Nephron (organoid): ENCODE measurements at regions not wholly inside any gene's neighbourhood (a gene's known extent, or its start where the extent isn't known, plus 50 kb on each side); places are given as distances from the start of the nearest gene placed in this dataset.

Experiments used
- H3K27ac Mint-ChIP-seq, 3 experiments: 2 replicates each; pipeline ENCODE4 v1.8.0; 2020; ENCODE audit warnings: mixed read lengths in 3 of 3, mild to moderate bottlenecking in 2 of 3, moderate library complexity in 1 of 3
- H3K27me3 Mint-ChIP-seq: 2 replicates; pipeline ENCODE4 v1.8.0; 2021; ENCODE audit warnings: low read depth, mild to moderate bottlenecking, moderate library complexity, mixed read lengths
- H3K36me3 Mint-ChIP-seq: 2 replicates; pipeline ENCODE4 v1.8.0; 2020; ENCODE audit warnings: low read depth, mixed read lengths
- H3K4me1 Mint-ChIP-seq: 2 replicates; pipeline ENCODE4 v1.8.0; 2020; ENCODE audit warnings: mixed read lengths
- H3K4me3 Mint-ChIP-seq, 3 experiments: 2 replicates each; pipeline ENCODE4 v1.8.0; 2020; ENCODE audit warnings: mild to moderate bottlenecking in 3 of 3, mixed read lengths in 3 of 3, moderate library complexity in 2 of 3
- H3K9me3 Mint-ChIP-seq: 2 replicates; pipeline ENCODE4 v1.8.0; 2020; ENCODE audit warnings: mixed read lengths
- TF ChIP-seq, protein P1 (sequence below), 3 experiments: fragments of 200-600 bp; sonication (generic); IDR thresholded peaks; one replicate each; pipeline ENCODE4 v1.5.0; 2021; ENCODE audit warnings: antibody characterized with exemption in 3 of 3; ENCODE audit not compliant: unreplicated experiment in 3 of 3

DNA sequence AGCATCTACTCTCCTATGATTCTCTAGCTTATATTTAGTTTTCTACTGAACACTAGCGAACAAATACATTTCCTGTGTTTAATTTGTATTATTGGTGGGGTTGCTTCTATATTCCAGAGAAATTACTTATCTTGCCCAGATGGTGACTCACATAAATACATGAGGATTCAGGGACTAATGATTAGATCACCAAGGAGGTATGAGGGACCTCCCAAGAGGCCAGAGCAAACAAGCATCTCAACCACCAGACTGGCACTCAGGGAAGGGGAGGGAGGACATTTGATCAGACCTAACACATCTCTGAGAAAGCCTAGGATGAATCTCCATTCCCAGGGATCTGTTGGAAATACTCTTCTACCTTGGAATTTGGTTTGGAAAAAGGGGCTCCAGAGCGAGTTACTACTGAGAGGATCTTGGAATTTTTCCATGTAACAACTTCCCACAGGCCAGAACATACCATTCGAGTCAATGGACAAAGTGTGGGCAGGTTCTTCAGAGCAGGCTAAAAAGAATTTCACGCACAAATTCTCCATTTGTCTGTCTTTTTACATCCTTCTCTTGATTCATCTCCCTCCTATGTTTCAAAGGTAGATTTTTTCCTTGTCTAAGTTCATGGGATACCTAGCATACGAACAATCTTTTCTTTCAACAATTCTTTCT is 262.6 kb upstream of the MYOCD start:
- Mint-ChIP-seq H3K36me3 (no peaks in the 10 kb centered on the region), H3K27me3 (no peaks in the 10 kb centered on the region), H3K4me1 (peaks cover 22% of the 10 kb centered on the region), H3K27ac (no peak overlapping the region), H3K4me3 (no peak overlapping the region), H3K9me3 (no peaks in the 10 kb centered on the region)
- TF ChIP-seq, protein P1, sequence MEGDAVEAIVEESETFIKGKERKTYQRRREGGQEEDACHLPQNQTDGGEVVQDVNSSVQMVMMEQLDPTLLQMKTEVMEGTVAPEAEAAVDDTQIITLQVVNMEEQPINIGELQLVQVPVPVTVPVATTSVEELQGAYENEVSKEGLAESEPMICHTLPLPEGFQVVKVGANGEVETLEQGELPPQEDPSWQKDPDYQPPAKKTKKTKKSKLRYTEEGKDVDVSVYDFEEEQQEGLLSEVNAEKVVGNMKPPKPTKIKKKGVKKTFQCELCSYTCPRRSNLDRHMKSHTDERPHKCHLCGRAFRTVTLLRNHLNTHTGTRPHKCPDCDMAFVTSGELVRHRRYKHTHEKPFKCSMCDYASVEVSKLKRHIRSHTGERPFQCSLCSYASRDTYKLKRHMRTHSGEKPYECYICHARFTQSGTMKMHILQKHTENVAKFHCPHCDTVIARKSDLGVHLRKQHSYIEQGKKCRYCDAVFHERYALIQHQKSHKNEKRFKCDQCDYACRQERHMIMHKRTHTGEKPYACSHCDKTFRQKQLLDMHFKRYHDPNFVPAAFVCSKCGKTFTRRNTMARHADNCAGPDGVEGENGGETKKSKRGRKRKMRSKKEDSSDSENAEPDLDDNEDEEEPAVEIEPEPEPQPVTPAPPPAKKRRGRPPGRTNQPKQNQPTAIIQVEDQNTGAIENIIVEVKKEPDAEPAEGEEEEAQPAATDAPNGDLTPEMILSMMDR (IDR thresholded peaks at IDR 0.05; ENCODE audit: unreplicated experiment in 3 of 3): no peak

DNA sequence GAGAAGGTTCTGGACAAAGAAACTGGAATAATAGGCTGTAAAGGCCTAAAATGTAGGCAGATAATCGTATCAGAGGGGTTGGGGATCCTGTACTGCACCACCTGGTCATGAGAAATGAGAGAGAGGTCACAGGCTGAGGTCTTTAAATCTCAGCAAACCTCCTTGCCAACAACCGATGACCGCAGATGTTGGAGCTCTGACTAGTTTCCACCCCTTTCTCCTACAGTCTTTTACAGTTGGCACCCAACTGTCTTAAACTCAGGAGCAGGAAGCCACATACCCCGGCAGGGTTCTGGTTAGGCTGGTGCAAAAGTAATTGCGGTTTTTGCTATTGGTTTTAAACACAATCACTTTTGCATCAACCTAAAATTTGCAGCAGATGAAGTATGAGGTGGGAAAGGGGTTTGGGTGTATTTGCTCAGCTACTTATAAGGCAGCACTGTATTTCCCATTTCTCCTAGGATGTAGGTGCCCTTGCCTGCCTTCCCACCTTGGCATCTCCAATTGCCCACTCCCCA is 261.8 kb upstream of the MYOCD start:
- H3K27me3 Mint-ChIP-seq: no peaks in the 10 kb centered on the region
- H3K4me1 Mint-ChIP-seq: peaks cover 14% of the 10 kb centered on the region
- H3K9me3 Mint-ChIP-seq: no peaks in the 10 kb centered on the region
- H3K36me3 Mint-ChIP-seq: no peaks in the 10 kb centered on the region
- TF ChIP-seq, protein P1 (IDR thresholded peaks at IDR 0.05; ENCODE audit: unreplicated experiment in 3 of 3): no peak
- H3K27ac Mint-ChIP-seq: no peak overlapping the region
- H3K4me3 Mint-ChIP-seq: no peak overlapping the region

DNA sequence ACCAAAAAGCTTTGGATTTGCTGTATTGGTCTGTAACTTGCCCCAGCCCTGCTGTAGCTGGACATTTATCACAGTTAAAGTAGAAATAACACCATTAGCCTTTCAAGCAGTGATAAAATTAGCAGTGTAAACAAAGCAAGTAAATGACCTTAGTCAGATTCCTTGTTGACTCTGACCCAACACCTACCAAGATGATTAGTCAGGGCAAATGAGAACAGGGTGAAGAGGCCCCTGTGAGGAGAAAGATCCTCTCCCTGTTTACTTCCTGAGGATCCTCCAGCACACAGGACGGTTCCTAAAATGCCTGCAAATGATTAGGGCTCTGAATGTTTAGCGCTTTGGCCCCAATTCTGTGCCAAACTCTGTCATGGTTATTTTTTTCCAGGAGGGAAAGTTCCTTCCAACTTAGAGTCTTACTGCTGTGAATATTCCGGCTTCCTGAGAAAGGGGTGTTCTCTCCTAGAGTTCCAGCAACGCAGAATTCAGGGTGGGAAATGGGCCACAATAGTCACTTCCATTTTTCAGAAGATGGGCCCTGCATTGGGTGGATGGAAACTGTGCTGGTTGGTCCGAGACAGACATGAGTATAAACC is 259.0 kb upstream of the MYOCD start:
- TF ChIP-seq, protein P1 (IDR thresholded peaks at IDR 0.05; ENCODE audit: unreplicated experiment in 3 of 3): no peak
- H3K36me3 Mint-ChIP-seq: no peaks in the 10 kb centered on the region

DNA sequence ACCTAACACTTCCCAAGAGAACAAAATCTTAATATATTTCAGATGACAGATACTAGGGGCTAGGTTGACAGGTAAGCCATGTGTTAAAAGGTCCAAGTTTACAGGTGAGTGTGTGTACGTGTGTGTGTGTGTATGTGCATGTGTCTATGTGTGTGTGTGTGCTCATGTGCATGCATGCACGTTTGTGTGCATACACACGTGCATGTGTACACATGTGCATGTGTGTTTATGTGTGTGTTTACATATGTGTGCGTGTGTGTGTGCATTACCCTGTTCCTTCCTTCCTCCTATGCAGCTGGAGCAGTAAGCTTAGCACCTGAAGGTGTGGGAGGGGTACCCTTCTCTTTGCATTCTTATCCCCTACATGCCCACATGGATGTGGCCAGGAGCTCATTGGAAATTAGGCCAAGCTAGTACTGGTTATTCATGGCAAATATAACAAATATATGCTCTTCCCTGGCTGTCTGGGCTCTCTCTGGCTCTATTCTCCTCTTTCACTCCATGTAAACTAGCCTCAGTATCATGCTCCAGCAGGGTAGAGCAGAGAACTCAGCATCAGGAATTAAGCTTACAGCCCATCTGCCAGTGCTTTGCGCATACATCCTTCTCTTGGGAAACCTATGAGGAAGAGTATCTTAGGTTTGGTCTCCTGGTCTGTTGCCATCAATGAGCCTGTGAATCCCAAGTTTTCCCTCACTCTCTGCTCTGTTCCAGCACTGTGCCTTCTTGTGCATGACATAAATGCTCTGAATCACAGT is 258.0 kb upstream of the MYOCD start:
- Mint-ChIP-seq H3K9me3 (no peaks in the 10 kb centered on the region), H3K36me3 (no peaks in the 10 kb centered on the region), H3K4me1 (peaks cover 11% of the 10 kb centered on the region), H3K27ac (peak overlapping the region in 1 of 3 experiments; percentile 36), H3K4me3 (no peak overlapping the region), H3K27me3 (no peaks in the 10 kb centered on the region)
- TF ChIP-seq, protein P1 (IDR thresholded peaks at IDR 0.05; ENCODE audit: unreplicated experiment in 3 of 3): no peak

More for the DNA sequence above, 259.0 kb upstream of the MYOCD start:
- H3K4me1 Mint-ChIP-seq: peaks cover 11% of the 10 kb centered on the region
- no peak overlapping the region for H3K4me3 Mint-ChIP-seq
- no peaks in the 10 kb centered on the region for H3K27me3 Mint-ChIP-seq
- peak overlapping the region in 2 of 3 experiments; percentile 36 to 48 for H3K27ac Mint-ChIP-seq
- H3K9me3 Mint-ChIP-seq: no peaks in the 10 kb centered on the region

DNA sequence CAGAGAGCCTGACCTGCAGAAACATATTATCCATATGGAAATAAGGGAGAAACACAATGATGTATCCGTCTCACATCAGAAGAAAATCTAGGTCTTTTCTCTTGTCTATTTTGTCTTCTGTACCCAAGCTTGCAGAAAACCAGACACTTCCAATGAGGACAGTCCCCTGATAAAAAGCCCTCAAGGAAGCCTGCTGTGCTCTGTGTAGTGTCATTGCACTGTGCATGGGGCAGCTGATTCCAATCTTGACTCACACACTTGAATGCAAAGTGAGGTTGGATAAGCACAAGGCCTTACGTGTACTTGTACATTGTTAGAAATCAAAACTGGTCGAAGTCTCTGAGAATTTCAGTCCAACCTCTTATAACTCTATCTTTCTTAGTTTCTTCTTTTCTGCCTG is 256.6 kb upstream of the MYOCD start:
- no peak overlapping the region for H3K4me3 Mint-ChIP-seq
- H3K36me3 Mint-ChIP-seq: no peaks in the 10 kb centered on the region
- H3K27ac Mint-ChIP-seq: no peak overlapping the region
- peaks cover 11% of the 10 kb centered on the region for H3K4me1 Mint-ChIP-seq
- H3K9me3 Mint-ChIP-seq: no peaks in the 10 kb centered on the region
- H3K27me3 Mint-ChIP-seq: no peaks in the 10 kb centered on the region
- TF ChIP-seq, protein P1 (IDR thresholded peaks at IDR 0.05; ENCODE audit: unreplicated experiment in 3 of 3): no peak
